Activated CD8-positive, alpha-beta T cell treated with anti-CD3 and anti-CD28 coated beads for 36 hours (primary cell): ENCODE measurements at regions not wholly inside any gene's neighbourhood (a gene's known extent, or its start where the extent isn't known, plus 50 kb on each side); places are given as distances from the start of the nearest gene placed in this dataset.

Experiments used
- ATAC-seq: fragments of 200-7000 bp; cut with Tn5 transposase; one replicate; pipeline ENCODE4 v1.10.0; 2021; ENCODE audit warnings: mild to moderate bottlenecking, moderate library complexity
- CTCF ChIA-PET: fragments of 350-600 bp; sonication (Branson Sonifier 250); formaldehyde crosslinking; loops from one replicate; lab custom pipeline; 2021; ENCODE audit warnings: antibody characterized with exemption; lab: Charles Lee
- POLR2A ChIA-PET: fragments of 350-600 bp; sonication (Branson Sonifier 250); formaldehyde crosslinking; loops from one replicate; lab custom pipeline; 2021; ENCODE audit warnings: antibody characterized with exemption; lab: Charles Lee
- DNase-seq: peaks from one replicate; pipeline ENCODE4 v3.0.0-alpha.2; 2020
- H3K27ac Mint-ChIP-seq: one replicate; pipeline ENCODE4 v1.8.0; 2021; ENCODE audit warnings: mild to moderate bottlenecking, mixed read lengths
- H3K27me3 Mint-ChIP-seq: one replicate; pipeline ENCODE4 v1.8.0; 2021; ENCODE audit warnings: mixed read lengths
- H3K36me3 Mint-ChIP-seq: one replicate; pipeline ENCODE4 v1.8.0; 2021; ENCODE audit warnings: low read depth, mixed read lengths
- H3K4me1 Mint-ChIP-seq: one replicate; pipeline ENCODE4 v1.8.0; 2021; ENCODE audit warnings: low read depth, mixed read lengths
- H3K4me3 Mint-ChIP-seq: one replicate; pipeline ENCODE4 v1.8.0; 2021; ENCODE audit warnings: mild to moderate bottlenecking, moderate library complexity, mixed read lengths
- H3K9me3 Mint-ChIP-seq: one replicate; pipeline ENCODE4 v1.8.0; 2021; ENCODE audit warnings: mixed read lengths
- CTCF ChIP-seq: fragments of 200-600 bp; IDR thresholded peaks from one replicate; pipeline ENCODE4 v1.8.0; 2022; ENCODE audit warnings: antibody characterized with exemption, mild to moderate bottlenecking
- intact Hi-C: fragments of 100-400 bp; cut with micrococcal nuclease; formaldehyde crosslinking; loops from one replicate; pipeline ENCODE4 v1.10.0; 2022

- intact Hi-C loops = no loop called here
- TF ChIP-seq CTCF = no peak
- peaks cover 9% of the 10 kb centered on the region for H3K4me1 Mint-ChIP-seq
- H3K4me3 Mint-ChIP-seq = no peak overlapping the region
- H3K27ac Mint-ChIP-seq = no peak overlapping the region
- CTCF ChIA-PET = no interaction called here
- peaks cover 11% of the 10 kb centered on the region for H3K27me3 Mint-ChIP-seq
- DNase-seq = peak; percentile 65
- peak; percentile 98 for ATAC-seq
- POLR2A ChIA-PET = no interaction called here
- H3K9me3 Mint-ChIP-seq = peaks cover 3% of the 10 kb centered on the region
- no peaks in the 10 kb centered on the region for H3K36me3 Mint-ChIP-seq
Observed at GRCh38 chr9:87792831-87793288, 66.9 kb downstream of the CTSL start.

- intact Hi-C loops = no loop called here
- peaks cover 9% of the 10 kb centered on the region for H3K4me1 Mint-ChIP-seq
- DNase-seq = no peak
- H3K9me3 Mint-ChIP-seq = peaks cover 3% of the 10 kb centered on the region
- H3K4me3 Mint-ChIP-seq = no peak overlapping the region
- TF ChIP-seq CTCF = no peak
- POLR2A ChIA-PET = no interaction called here
- peaks cover 11% of the 10 kb centered on the region for H3K27me3 Mint-ChIP-seq
- no peaks in the 10 kb centered on the region for H3K36me3 Mint-ChIP-seq
- CTCF ChIA-PET = interaction anchor here (1.0 kb wide), 1 partner anchor 9 kb away, joined by 3 read pairs; no protein-coding TSS in a partner anchor
- no peak for ATAC-seq
- peak overlapping the region; percentile 20 for H3K27ac Mint-ChIP-seq
Observed at GRCh38 chr9:87793292-87793691, 67.4 kb downstream of the CTSL start.

- Mint-ChIP-seq H3K4me1 (peaks cover 9% of the 10 kb centered on the region), H3K4me3 (no peak overlapping the region), H3K36me3 (no peaks in the 10 kb centered on the region), H3K27ac (no peak overlapping the region), H3K27me3 (peaks cover 8% of the 10 kb centered on the region), H3K9me3 (peaks cover 3% of the 10 kb centered on the region)
- intact Hi-C loops = no loop called here
- DNase-seq (no peak), ATAC-seq (no peak)
- ChIA-PET POLR2A (no interaction called here), CTCF (no interaction called here)
- TF ChIP-seq CTCF = no peak
Observed at GRCh38 chr9:87795178-87795577, 69.3 kb downstream of the CTSL start.

GRCh38 chr9:87796196-87796595 lies 70.3 kb downstream of the CTSL start:
- no peak for ATAC-seq
- intact Hi-C loops = no loop called here
- Mint-ChIP-seq H3K36me3 (no peaks in the 10 kb centered on the region), H3K27me3 (peaks cover 8% of the 10 kb centered on the region), H3K4me3 (no peak overlapping the region), H3K4me1 (peaks cover 9% of the 10 kb centered on the region), H3K27ac (no peak overlapping the region), H3K9me3 (peaks cover 3% of the 10 kb centered on the region)
- ChIA-PET CTCF (no interaction called here), POLR2A (no interaction called here)
- DNase-seq = no peak
- TF ChIP-seq CTCF = no peak

- H3K27ac Mint-ChIP-seq = no peak overlapping the region
- ChIA-PET CTCF (no interaction called here), POLR2A (no interaction called here)
- TF ChIP-seq CTCF = no peak
- DNase-seq (no peak), ATAC-seq (no peak)
- peaks cover 1% of the 10 kb centered on the region for H3K4me1 Mint-ChIP-seq
- intact Hi-C loops = no loop called here
- no peak overlapping the region for H3K4me3 Mint-ChIP-seq
- H3K9me3 Mint-ChIP-seq = peaks cover 1% of the 10 kb centered on the region
- H3K27me3 Mint-ChIP-seq = peaks cover 8% of the 10 kb centered on the region
- no peaks in the 10 kb centered on the region for H3K36me3 Mint-ChIP-seq
Observed at GRCh38 chr9:87798261-87798833, 72.4 kb downstream of the CTSL start.
